Neural cell (in vitro differentiated cells): ENCODE measurements at regions not wholly inside any gene's neighbourhood (a gene's known extent, or its start where the extent isn't known, plus 50 kb on each side); places are given as distances from the start of the nearest gene placed in this dataset.

Source experiments
- H2AFZ ChIP-seq: fragments of 200-600, 300-800 bp; sonication (generic), shearing (Covaris generic); 2 replicates; pipeline ENCODE4 v1.6.0; 2014; ENCODE audit warnings: low read depth, mild to moderate bottlenecking, antibody characterized with exemption, low read length, moderate library complexity
- H3F3A ChIP-seq: fragments of 200-600 bp; shearing (Covaris generic); 2 replicates; pipeline ENCODE4 v1.6.1; 2016; ENCODE audit warnings: mild to moderate bottlenecking, moderate library complexity, mixed read lengths, antibody characterized with exemption, low read length; ENCODE audit not compliant: insufficient read depth, poor library complexity, severe bottlenecking
- H3K27ac ChIP-seq: fragments of 200-600, 300-800 bp; sonication (generic), shearing (Covaris generic); 2 replicates; pipeline ENCODE4 v1.5.1; 2014; ENCODE audit warnings: mild to moderate bottlenecking, low read length, moderate library complexity
- H3K27me3 ChIP-seq: fragments of 300-800, 200-600 bp; sonication (generic), shearing (Covaris generic); 2 replicates; pipeline ENCODE4 v1.6.0; 2014; ENCODE audit warnings: mild to moderate bottlenecking, low read depth, low read length, moderate library complexity; ENCODE audit not compliant: insufficient read depth
- H3K36me3 ChIP-seq: fragments of 300-800, 200-600 bp; sonication (generic), shearing (Covaris generic); 2 replicates; pipeline ENCODE4 v1.5.1; 2014; ENCODE audit warnings: mild to moderate bottlenecking, antibody characterized with exemption, low read length, moderate library complexity; ENCODE audit not compliant: insufficient read depth
- H3K4me2 ChIP-seq: fragments of 300-800, 200-600 bp; sonication (generic), shearing (Covaris generic); 2 replicates; pipeline ENCODE4 v1.6.0; 2014; ENCODE audit warnings: mild to moderate bottlenecking, low read length
- H3K4me3 ChIP-seq: fragments of 300-800, 200-600 bp; sonication (generic), shearing (Covaris generic); 2 replicates; pipeline ENCODE4 v1.5.1; 2014; ENCODE audit warnings: mild to moderate bottlenecking, low read length, moderate library complexity
- H3K79me2 ChIP-seq: fragments of 200-600 bp; shearing (Covaris generic); replicated peaks from 2 replicates; pipeline ENCODE4 v1.6.0; 2014; ENCODE audit warnings: mild to moderate bottlenecking, low read length, moderate library complexity; ENCODE audit not compliant: insufficient read depth
- H3K9ac ChIP-seq: fragments of 300-800, 200-600 bp; sonication (generic), shearing (Covaris generic); 2 replicates; pipeline ENCODE4 v1.6.1; 2016; ENCODE audit warnings: mild to moderate bottlenecking, low read length, mixed read lengths
- H3K9me2 ChIP-seq: fragments of 200-600 bp; shearing (Covaris generic); 2 replicates; pipeline ENCODE4 v1.6.1; 2016; ENCODE audit warnings: mild to moderate bottlenecking, low read length, mixed read lengths; ENCODE audit not compliant: insufficient read depth
- H3K9me3 ChIP-seq: fragments of 200-600, 300-800 bp; sonication (generic), shearing (Covaris generic); 2 replicates; pipeline ENCODE4 v1.6.1; 2016; ENCODE audit warnings: mild to moderate bottlenecking, mixed run types, low read length, moderate library complexity, mixed read lengths
- H4K20me1 ChIP-seq: fragments of 200-600 bp; shearing (Covaris generic); 2 replicates; pipeline ENCODE4 v1.6.1; 2016; ENCODE audit warnings: mild to moderate bottlenecking, mixed run types; ENCODE audit not compliant: insufficient read depth
- CTCF ChIP-seq: fragments of 450-650 bp; IDR thresholded peaks from 2 replicates; pipeline ENCODE4 v1.5.1; 2014; ENCODE audit warnings: antibody characterized with exemption, mild to moderate bottlenecking, moderate library complexity; ENCODE audit not compliant: poor library complexity, severe bottlenecking
- EP300 ChIP-seq: fragments of 450-650 bp; conservative IDR thresholded peaks from 2 replicates; pipeline ENCODE4 v1.6.1; 2014; ENCODE audit warnings: antibody characterized with exemption, mild to moderate bottlenecking, moderate library complexity; ENCODE audit not compliant: poor library complexity, severe bottlenecking
- EZH2 ChIP-seq: fragments of 200-600, 300-800 bp; shearing (Covaris generic), sonication (generic); IDR thresholded peaks from 2 replicates; pipeline ENCODE4 v1.6.1; 2014; ENCODE audit warnings: antibody characterized with exemption, low read length, borderline replicate concordance, mild to moderate bottlenecking; ENCODE audit not compliant: insufficient read depth, poor library complexity, severe bottlenecking
- MXI1 ChIP-seq: fragments of 450-650 bp; conservative IDR thresholded peaks from 2 replicates; pipeline ENCODE4 v1.6.1; 2014; ENCODE audit warnings: antibody characterized with exemption, mild to moderate bottlenecking; ENCODE audit not compliant: poor library complexity, severe bottlenecking
- POLR2AphosphoS5 ChIP-seq: IDR thresholded peaks from 2 replicates; pipeline ENCODE4 v1.6.1; 2012
- RAD21 ChIP-seq: fragments of 450-650 bp; conservative IDR thresholded peaks from 2 replicates; pipeline ENCODE4 v1.6.1; 2014; ENCODE audit warnings: antibody characterized with exemption, mild to moderate bottlenecking, moderate library complexity
- REST ChIP-seq: IDR thresholded peaks from 2 replicates; pipeline ENCODE4 v1.6.1; 2012; ENCODE audit warnings: borderline replicate concordance
- SMC3 ChIP-seq: fragments of 450-650 bp; conservative IDR thresholded peaks from 2 replicates; pipeline ENCODE4 v1.6.1; 2014; ENCODE audit warnings: antibody characterized with exemption, mild to moderate bottlenecking, moderate library complexity; ENCODE audit not compliant: poor library complexity
- TAF1 ChIP-seq: IDR thresholded peaks from 2 replicates; pipeline ENCODE4 v1.6.1; 2012; ENCODE audit warnings: low read depth

GRCh38 chr13:85080691-85081090 is 718.5 kb downstream of the SLITRK6 start:
- Histone ChIP-seq H3K27ac (no peak overlapping the region), H3K9me3 (no peaks in the 10 kb centered on the region), H3K9ac (no peak overlapping the region), H3K4me2 (no peak overlapping the region), H3K27me3 (no peaks in the 10 kb centered on the region), H4K20me1 (no peaks in the 10 kb centered on the region), H3K4me3 (no peak overlapping the region), H3K36me3 (no peaks in the 10 kb centered on the region), H3K79me2 (no peaks in the 10 kb centered on the region), H2AFZ (no peak overlapping the region), H3K9me2 (no peaks in the 10 kb centered on the region), H3F3A (no peaks in the 10 kb centered on the region)
- TF ChIP-seq EP300 (no peak), CTCF (no peak), EZH2 (no peak), REST (no peak), POLR2AphosphoS5 (no peak), MXI1 (no peak), TAF1 (no peak), SMC3 (no peak), RAD21 (no peak)

- no peaks in the 10 kb centered on the region for H3F3A ChIP-seq
- H3K36me3 ChIP-seq, result no peaks in the 10 kb centered on the region
- H2AFZ ChIP-seq, result no peak overlapping the region
- H3K9me2 ChIP-seq, result no peaks in the 10 kb centered on the region
- H3K4me2 ChIP-seq, result no peak overlapping the region
- no peak for TF ChIP-seq SMC3
- TF ChIP-seq EP300, result no peak
- TF ChIP-seq EZH2, result no peak
- TF ChIP-seq MXI1, result no peak
- no peak for TF ChIP-seq REST
- TF ChIP-seq CTCF, result no peak
- no peak for TF ChIP-seq RAD21
- no peak for TF ChIP-seq POLR2AphosphoS5
- TF ChIP-seq TAF1, result no peak
- no peaks in the 10 kb centered on the region for H3K27me3 ChIP-seq
- no peak overlapping the region for H3K9ac ChIP-seq
- H4K20me1 ChIP-seq, result no peaks in the 10 kb centered on the region
- H3K4me3 ChIP-seq, result no peak overlapping the region
- H3K9me3 ChIP-seq, result no peaks in the 10 kb centered on the region
- H3K27ac ChIP-seq, result no peak overlapping the region
- no peaks in the 10 kb centered on the region for H3K79me2 ChIP-seq
These were observed 722.9 kb downstream of the SLITRK6 start for GRCh38 chr13:85076343-85076742.
